ENCODE measurements at regions not wholly inside any gene's neighbourhood (a gene's known extent, or its start where the extent isn't known, plus 50 kb on each side); places are given as distances from the start of the nearest gene placed in this dataset.

DNA sequence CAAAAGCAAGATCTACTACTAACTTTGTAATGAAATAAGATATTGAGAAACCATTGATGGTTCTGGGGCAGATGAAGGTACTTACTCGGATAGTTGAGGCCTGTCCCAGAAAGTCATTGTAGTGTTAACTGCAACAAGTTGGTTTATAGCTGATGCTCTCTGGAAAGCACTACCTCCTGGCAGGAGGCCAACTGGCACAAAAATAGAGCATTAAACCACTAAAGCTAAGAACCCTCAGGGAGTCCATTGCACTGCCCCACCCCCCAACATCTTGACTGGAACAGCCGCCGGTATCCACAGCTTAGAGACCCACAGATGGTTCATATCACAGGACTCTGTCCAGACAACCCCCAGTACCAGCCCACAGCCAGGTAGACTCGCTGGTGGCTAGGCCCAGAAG is 552.5 kb upstream of the CRIM1 start:
- no peaks in the 10 kb centered on the region for H3K4me1 Mint-ChIP-seq (ENCODE audit: low read depth)
- Histone ChIP-seq H3K27me3 (ENCODE audit: control insufficient read depth in 1 of 2, insufficient read depth in 2 of 2, low read length in 2 of 2) (peaks cover 0 to 8% of the 10 kb centered on the region in 2 experiments), H3K4me3 (ENCODE audit: low read length) (no peak overlapping the region), H3K27ac (ENCODE audit: low read depth in 1 of 2, low read length in 2 of 2) (no peak overlapping the region), H3K4me1 (ENCODE audit: insufficient read depth, low read length) (no peaks in the 10 kb centered on the region), H3K9me3 (ENCODE audit: control insufficient read depth in 1 of 2, insufficient read depth in 1 of 2, low read length in 2 of 2) (no peaks in the 10 kb centered on the region), H3K36me3 (ENCODE audit: insufficient read depth, low read length) (no peaks in the 10 kb centered on the region)
- ATAC-seq (ENCODE audit: poor library complexity) (no peak), DNase-seq (no peak)
- CTCF ChIA-PET, result no interaction called here
- H3K27ac Mint-ChIP-seq, result no peak overlapping the region
- no peaks in the 10 kb centered on the region for H3K36me3 Mint-ChIP-seq (ENCODE audit: low read depth)
- no peaks in the 10 kb centered on the region for H3K27me3 Mint-ChIP-seq
- TF ChIP-seq, protein P1, sequence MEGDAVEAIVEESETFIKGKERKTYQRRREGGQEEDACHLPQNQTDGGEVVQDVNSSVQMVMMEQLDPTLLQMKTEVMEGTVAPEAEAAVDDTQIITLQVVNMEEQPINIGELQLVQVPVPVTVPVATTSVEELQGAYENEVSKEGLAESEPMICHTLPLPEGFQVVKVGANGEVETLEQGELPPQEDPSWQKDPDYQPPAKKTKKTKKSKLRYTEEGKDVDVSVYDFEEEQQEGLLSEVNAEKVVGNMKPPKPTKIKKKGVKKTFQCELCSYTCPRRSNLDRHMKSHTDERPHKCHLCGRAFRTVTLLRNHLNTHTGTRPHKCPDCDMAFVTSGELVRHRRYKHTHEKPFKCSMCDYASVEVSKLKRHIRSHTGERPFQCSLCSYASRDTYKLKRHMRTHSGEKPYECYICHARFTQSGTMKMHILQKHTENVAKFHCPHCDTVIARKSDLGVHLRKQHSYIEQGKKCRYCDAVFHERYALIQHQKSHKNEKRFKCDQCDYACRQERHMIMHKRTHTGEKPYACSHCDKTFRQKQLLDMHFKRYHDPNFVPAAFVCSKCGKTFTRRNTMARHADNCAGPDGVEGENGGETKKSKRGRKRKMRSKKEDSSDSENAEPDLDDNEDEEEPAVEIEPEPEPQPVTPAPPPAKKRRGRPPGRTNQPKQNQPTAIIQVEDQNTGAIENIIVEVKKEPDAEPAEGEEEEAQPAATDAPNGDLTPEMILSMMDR (IDR thresholded peaks at IDR 0.05), result no peak
- intact Hi-C loops (cut with DNase I, micrococcal nuclease), result no loop called here
- POLR2A ChIA-PET, result no interaction called here
- H3K9me3 Mint-ChIP-seq, result no peaks in the 10 kb centered on the region
- H3K4me3 Mint-ChIP-seq, result no peak overlapping the region

DNA sequence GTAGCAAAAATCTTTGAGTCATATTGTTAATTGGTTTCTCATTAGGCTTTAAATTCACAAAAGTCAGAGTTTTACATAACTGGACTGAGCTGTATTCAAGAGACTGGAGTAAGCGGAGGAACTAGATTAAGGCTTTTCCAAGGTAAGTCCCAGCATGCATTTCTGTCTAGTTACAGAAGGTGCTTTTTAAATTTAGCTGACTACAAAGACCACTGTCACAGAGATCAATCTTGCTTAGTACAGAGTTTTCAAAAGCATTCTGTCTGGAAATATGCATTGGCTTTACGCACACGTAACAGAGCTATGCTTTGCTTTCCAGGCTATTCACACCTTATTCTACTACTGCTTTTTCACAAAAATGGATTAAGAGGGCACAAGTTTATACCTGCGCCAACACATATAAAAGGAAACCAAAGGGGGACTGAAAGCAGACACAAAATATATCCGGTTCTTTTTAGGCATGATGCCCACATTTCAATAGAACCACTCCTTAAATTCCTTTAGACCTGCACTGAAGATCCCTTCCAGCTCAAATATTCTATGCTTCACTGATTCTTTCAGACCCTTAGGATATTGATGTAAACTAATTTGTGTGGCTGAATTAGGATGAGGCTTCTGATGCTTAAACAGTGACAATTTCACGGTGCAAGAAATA is 560.7 kb upstream of the CRIM1 start:
- Mint-ChIP-seq H3K4me3 (no peak overlapping the region), H3K27me3 (no peaks in the 10 kb centered on the region), H3K36me3 (ENCODE audit: low read depth) (no peaks in the 10 kb centered on the region), H3K4me1 (ENCODE audit: low read depth) (no peaks in the 10 kb centered on the region), H3K9me3 (no peaks in the 10 kb centered on the region), H3K27ac (no peak overlapping the region)
- DNase-seq (no peak), ATAC-seq (ENCODE audit: poor library complexity) (no peak)
- H3K27ac ChIP-seq (ENCODE audit: low read depth in 1 of 2, low read length in 2 of 2), result no peak overlapping the region
- no peaks in the 10 kb centered on the region for H3K9me3 ChIP-seq (ENCODE audit: control insufficient read depth in 1 of 2, insufficient read depth in 1 of 2, low read length in 2 of 2)
- intact Hi-C loops (cut with DNase I, micrococcal nuclease), result no loop called here
- no peaks in the 10 kb centered on the region for H3K4me1 ChIP-seq (ENCODE audit: insufficient read depth, low read length)
- H3K4me3 ChIP-seq (ENCODE audit: low read length), result no peak overlapping the region
- ChIA-PET POLR2A (no interaction called here), CTCF (no interaction called here)
- no peaks in the 10 kb centered on the region for H3K27me3 ChIP-seq (ENCODE audit: control insufficient read depth in 1 of 2, insufficient read depth in 2 of 2, low read length in 2 of 2)
- H3K36me3 ChIP-seq (ENCODE audit: insufficient read depth, low read length), result no peaks in the 10 kb centered on the region
- TF ChIP-seq, protein P1 (IDR thresholded peaks at IDR 0.05), result no peak

DNA sequence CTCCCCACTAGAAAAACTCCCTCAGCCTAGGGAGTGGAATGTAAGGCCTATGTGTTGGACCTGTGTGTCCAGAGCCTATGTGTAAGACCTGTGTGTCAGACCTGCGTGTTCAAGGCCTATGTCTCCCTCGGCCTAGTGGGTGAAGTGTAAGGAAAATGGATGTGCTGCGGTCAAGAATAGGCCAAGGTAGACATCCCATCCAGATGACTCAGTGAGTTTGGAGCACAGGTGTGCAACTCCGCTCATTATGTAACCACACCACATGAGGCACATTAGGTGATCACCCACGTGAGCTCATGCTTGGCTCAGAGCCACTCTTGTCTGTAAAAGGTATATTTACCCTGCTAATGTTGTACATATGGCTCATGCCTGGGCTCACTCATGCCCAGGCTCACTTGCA is 565.3 kb upstream of the CRIM1 start:
- Mint-ChIP-seq H3K27me3 (no peaks in the 10 kb centered on the region), H3K27ac (no peak overlapping the region), H3K4me3 (no peak overlapping the region), H3K4me1 (ENCODE audit: low read depth) (no peaks in the 10 kb centered on the region), H3K36me3 (ENCODE audit: low read depth) (no peaks in the 10 kb centered on the region), H3K9me3 (peaks cover 2% of the 10 kb centered on the region)
- ChIA-PET POLR2A (no interaction called here), CTCF (no interaction called here)
- H3K9me3 ChIP-seq (ENCODE audit: control insufficient read depth in 1 of 2, insufficient read depth in 1 of 2, low read length in 2 of 2), result peaks cover 0 to 8% of the 10 kb centered on the region in 2 experiments
- DNase-seq (no peak), ATAC-seq (ENCODE audit: poor library complexity) (no peak)
- no peaks in the 10 kb centered on the region for H3K4me1 ChIP-seq (ENCODE audit: insufficient read depth, low read length)
- intact Hi-C loops (cut with DNase I, micrococcal nuclease), result no loop called here
- no peak overlapping the region for H3K27ac ChIP-seq (ENCODE audit: low read depth in 1 of 2, low read length in 2 of 2)
- H3K36me3 ChIP-seq (ENCODE audit: insufficient read depth, low read length), result no peaks in the 10 kb centered on the region
- no peaks in the 10 kb centered on the region for H3K27me3 ChIP-seq (ENCODE audit: control insufficient read depth in 1 of 2, insufficient read depth in 2 of 2, low read length in 2 of 2)
- TF ChIP-seq, protein P1 (IDR thresholded peaks at IDR 0.05), result no peak
- H3K4me3 ChIP-seq (ENCODE audit: low read length), result no peak overlapping the region

Measured in CD4-positive, alpha-beta T cell (primary cell).